ENCODE measurements at regions not wholly inside any gene's neighbourhood (a gene's known extent, or its start where the extent isn't known, plus 50 kb on each side); places are given as distances from the start of the nearest gene placed in this dataset.

DNA sequence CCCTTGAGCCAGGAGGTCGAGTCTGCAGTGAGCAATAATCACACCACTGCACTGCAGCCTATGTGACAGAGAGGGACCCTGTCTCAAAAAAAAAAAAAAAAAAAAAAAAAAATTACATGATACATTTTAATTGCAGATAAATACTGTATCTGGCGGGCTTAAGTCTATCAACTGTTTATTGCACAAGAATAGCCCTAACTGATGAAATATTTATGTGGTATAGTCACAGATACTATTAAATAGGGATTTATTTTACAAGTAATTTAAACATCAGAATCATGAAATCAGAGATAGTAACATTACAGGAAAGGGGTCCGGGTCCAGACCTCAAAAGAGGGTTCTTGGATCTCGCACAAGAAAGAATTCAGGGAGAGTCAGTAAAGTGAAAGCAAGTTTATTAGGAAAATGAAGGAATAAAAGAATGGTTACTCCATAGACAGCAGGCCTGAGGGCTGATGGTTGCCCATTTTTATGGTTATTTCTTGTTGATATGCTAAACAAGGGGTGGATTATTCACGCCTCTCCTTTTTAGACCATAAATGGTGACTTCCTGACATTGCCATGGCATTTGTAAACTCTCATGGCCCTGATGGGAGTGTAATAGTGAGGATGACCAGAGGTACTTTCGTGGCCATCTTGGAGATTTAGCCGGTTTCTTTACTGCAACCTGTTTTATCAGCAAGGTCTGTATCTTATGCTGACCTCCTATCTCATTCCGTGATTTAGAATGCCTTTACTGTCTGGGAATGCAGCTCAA, 166.6 kb downstream of the PMAIP1 start:
- Histone ChIP-seq H3K27ac (ENCODE audit: extremely low read length, insufficient read depth, low read length) (no peak overlapping the region), H3K4me1 (ENCODE audit: insufficient read depth, low read length) (no peaks in the 10 kb centered on the region), H4K20me1 (ENCODE audit: insufficient read depth, low read length) (no peaks in the 10 kb centered on the region), H2AFZ (ENCODE audit: low read length) (no peak overlapping the region), H3K36me3 (replicated peaks in 1 of 2; ENCODE audit: control insufficient read depth in 1 of 2, insufficient read depth in 2 of 2, low read length in 2 of 2) (no peaks in the 10 kb centered on the region), H3K9me3 (ENCODE audit: low read length) (no peaks in the 10 kb centered on the region), H3K4me3 (replicated peaks in 1 of 3; ENCODE audit: insufficient read depth in 1 of 3, low read depth in 2 of 3, low read length in 3 of 3) (no peak overlapping the region), H3K4me2 (ENCODE audit: low read depth, low read length) (no peak overlapping the region), H3K79me2 (ENCODE audit: insufficient read depth, low read length) (no peaks in the 10 kb centered on the region), H3K9ac (ENCODE audit: insufficient read depth, low read depth, low read length) (no peak overlapping the region), H3K27me3 (ENCODE audit: control insufficient read depth in 1 of 2, insufficient read depth in 2 of 2, low read length in 2 of 2) (no peaks in the 10 kb centered on the region)
- DNase-seq (ENCODE audit: low spot score) (no peak), ATAC-seq (no peak), FAIRE-seq (no peak)
- BruUV-seq (replicated peaks): no TSS peak
- no peak for TF ChIP-seq PHF5A (CRISPR knock-in tag; IDR thresholded peaks at IDR 0.05; ENCODE audit: low read depth, unreplicated experiment)
- TF ChIP-seq, protein P1, sequence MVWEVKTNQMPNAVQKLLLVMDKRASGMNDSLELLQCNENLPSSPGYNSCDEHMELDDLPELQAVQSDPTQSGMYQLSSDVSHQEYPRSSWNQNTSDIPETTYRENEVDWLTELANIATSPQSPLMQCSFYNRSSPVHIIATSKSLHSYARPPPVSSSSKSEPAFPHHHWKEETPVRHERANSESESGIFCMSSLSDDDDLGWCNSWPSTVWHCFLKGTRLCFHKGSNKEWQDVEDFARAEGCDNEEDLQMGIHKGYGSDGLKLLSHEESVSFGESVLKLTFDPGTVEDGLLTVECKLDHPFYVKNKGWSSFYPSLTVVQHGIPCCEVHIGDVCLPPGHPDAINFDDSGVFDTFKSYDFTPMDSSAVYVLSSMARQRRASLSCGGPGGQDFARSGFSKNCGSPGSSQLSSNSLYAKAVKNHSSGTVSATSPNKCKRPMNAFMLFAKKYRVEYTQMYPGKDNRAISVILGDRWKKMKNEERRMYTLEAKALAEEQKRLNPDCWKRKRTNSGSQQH (CRISPR knock-in tag; IDR thresholded peaks at IDR 0.05; ENCODE audit: low read depth): no peak
- TF ChIP-seq CEBPB (IDR thresholded peaks at IDR 0.05; ENCODE audit: borderline replicate concordance, low read depth, low read length): peak; percentile 48; the same call in 1 of the 2 replicates
- no peak for TF ChIP-seq ZNF138 (CRISPR knock-in tag; IDR thresholded peaks at IDR 0.05; ENCODE audit: low read depth)
- TF ChIP-seq TEAD2 (CRISPR knock-in tag; IDR thresholded peaks at IDR 0.05): no peak
- TF ChIP-seq, protein P2, sequence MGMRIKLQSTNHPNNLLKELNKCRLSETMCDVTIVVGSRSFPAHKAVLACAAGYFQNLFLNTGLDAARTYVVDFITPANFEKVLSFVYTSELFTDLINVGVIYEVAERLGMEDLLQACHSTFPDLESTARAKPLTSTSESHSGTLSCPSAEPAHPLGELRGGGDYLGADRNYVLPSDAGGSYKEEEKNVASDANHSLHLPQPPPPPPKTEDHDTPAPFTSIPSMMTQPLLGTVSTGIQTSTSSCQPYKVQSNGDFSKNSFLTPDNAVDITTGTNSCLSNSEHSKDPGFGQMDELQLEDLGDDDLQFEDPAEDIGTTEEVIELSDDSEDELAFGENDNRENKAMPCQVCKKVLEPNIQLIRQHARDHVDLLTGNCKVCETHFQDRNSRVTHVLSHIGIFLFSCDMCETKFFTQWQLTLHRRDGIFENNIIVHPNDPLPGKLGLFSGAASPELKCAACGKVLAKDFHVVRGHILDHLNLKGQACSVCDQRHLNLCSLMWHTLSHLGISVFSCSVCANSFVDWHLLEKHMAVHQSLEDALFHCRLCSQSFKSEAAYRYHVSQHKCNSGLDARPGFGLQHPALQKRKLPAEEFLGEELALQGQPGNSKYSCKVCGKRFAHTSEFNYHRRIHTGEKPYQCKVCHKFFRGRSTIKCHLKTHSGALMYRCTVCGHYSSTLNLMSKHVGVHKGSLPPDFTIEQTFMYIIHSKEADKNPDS (CRISPR knock-in tag; IDR thresholded peaks at IDR 0.05): no peak
- TF ChIP-seq, protein P3, sequence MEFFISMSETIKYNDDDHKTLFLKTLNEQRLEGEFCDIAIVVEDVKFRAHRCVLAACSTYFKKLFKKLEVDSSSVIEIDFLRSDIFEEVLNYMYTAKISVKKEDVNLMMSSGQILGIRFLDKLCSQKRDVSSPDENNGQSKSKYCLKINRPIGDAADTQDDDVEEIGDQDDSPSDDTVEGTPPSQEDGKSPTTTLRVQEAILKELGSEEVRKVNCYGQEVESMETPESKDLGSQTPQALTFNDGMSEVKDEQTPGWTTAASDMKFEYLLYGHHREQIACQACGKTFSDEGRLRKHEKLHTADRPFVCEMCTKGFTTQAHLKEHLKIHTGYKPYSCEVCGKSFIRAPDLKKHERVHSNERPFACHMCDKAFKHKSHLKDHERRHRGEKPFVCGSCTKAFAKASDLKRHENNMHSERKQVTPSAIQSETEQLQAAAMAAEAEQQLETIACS (CRISPR knock-in tag; IDR thresholded peaks at IDR 0.05): no peak
- POLR2A ChIA-PET: no interaction called here
- WGBS (ENCODE audit: low lambda C conversion rate): 5% methylated on average over 8 of the region's 8 CpGs
- in situ Hi-C loops (cut with HindIII; ENCODE audit: extremely low pct_ligation_motif_present, low pct_unique_long_range_greater_than_20kb): no loop called here
- CTCF ChIA-PET (ENCODE audit: low intra/inter-chr PET ratio, low total read pairs): no interaction called here
- intact Hi-C loops (cut with micrococcal nuclease; ENCODE audit: unreplicated experiment): no loop called here
